Neural cell (in vitro differentiated cells): ENCODE measurements at regions not wholly inside any gene's neighbourhood (a gene's known extent, or its start where the extent isn't known, plus 50 kb on each side); places are given as distances from the start of the nearest gene placed in this dataset.

ENCODE experiments used
- EP300 ChIP-seq: fragments of 450-650 bp; conservative IDR thresholded peaks from 2 replicates; pipeline ENCODE4 v1.6.1; 2014; ENCODE audit warnings: antibody characterized with exemption, mild to moderate bottlenecking, moderate library complexity; ENCODE audit not compliant: poor library complexity, severe bottlenecking
- EZH2 ChIP-seq: fragments of 200-600, 300-800 bp; shearing (Covaris generic), sonication (generic); IDR thresholded peaks from 2 replicates; pipeline ENCODE4 v1.6.1; 2014; ENCODE audit warnings: antibody characterized with exemption, low read length, borderline replicate concordance, mild to moderate bottlenecking; ENCODE audit not compliant: insufficient read depth, poor library complexity, severe bottlenecking
- MXI1 ChIP-seq: fragments of 450-650 bp; conservative IDR thresholded peaks from 2 replicates; pipeline ENCODE4 v1.6.1; 2014; ENCODE audit warnings: antibody characterized with exemption, mild to moderate bottlenecking; ENCODE audit not compliant: poor library complexity, severe bottlenecking
- POLR2AphosphoS5 ChIP-seq: IDR thresholded peaks from 2 replicates; pipeline ENCODE4 v1.6.1; 2012
- RAD21 ChIP-seq: fragments of 450-650 bp; conservative IDR thresholded peaks from 2 replicates; pipeline ENCODE4 v1.6.1; 2014; ENCODE audit warnings: antibody characterized with exemption, mild to moderate bottlenecking, moderate library complexity
- SMC3 ChIP-seq: fragments of 450-650 bp; conservative IDR thresholded peaks from 2 replicates; pipeline ENCODE4 v1.6.1; 2014; ENCODE audit warnings: antibody characterized with exemption, mild to moderate bottlenecking, moderate library complexity; ENCODE audit not compliant: poor library complexity
- TAF1 ChIP-seq: IDR thresholded peaks from 2 replicates; pipeline ENCODE4 v1.6.1; 2012; ENCODE audit warnings: low read depth
- TF ChIP-seq, protein P1 (sequence below): fragments of 450-650 bp; IDR thresholded peaks from 2 replicates; pipeline ENCODE4 v1.5.1; 2014; ENCODE audit warnings: antibody characterized with exemption, mild to moderate bottlenecking, moderate library complexity; ENCODE audit not compliant: poor library complexity, severe bottlenecking
- TF ChIP-seq, protein P2 (sequence below): IDR thresholded peaks from 2 replicates; pipeline ENCODE4 v1.6.1; 2012; ENCODE audit warnings: borderline replicate concordance

DNA sequence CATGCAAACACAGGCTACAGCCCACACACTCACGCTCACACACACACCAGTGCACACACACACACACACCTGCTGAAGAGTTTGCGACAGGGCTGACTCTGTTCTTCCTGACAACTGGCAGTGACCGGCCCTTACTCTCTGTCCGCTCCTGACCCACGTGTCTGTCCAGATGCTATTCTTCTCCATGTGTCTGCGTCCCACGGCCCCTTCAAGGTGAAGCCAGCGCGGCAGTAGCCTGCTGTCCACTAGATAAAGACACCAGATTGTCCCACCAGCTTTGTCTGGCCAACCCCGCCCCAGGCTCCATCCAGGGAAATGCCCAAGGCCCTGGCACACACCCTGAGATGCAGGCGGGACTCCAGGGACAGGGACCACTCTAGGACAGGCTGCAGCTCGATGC lies 713.9 kb downstream of the BRD1 start:
- TF ChIP-seq, protein P1, sequence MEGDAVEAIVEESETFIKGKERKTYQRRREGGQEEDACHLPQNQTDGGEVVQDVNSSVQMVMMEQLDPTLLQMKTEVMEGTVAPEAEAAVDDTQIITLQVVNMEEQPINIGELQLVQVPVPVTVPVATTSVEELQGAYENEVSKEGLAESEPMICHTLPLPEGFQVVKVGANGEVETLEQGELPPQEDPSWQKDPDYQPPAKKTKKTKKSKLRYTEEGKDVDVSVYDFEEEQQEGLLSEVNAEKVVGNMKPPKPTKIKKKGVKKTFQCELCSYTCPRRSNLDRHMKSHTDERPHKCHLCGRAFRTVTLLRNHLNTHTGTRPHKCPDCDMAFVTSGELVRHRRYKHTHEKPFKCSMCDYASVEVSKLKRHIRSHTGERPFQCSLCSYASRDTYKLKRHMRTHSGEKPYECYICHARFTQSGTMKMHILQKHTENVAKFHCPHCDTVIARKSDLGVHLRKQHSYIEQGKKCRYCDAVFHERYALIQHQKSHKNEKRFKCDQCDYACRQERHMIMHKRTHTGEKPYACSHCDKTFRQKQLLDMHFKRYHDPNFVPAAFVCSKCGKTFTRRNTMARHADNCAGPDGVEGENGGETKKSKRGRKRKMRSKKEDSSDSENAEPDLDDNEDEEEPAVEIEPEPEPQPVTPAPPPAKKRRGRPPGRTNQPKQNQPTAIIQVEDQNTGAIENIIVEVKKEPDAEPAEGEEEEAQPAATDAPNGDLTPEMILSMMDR, result no peak
- no peak for TF ChIP-seq TAF1
- no peak for TF ChIP-seq EP300
- TF ChIP-seq EZH2, result no peak
- TF ChIP-seq, protein P2, sequence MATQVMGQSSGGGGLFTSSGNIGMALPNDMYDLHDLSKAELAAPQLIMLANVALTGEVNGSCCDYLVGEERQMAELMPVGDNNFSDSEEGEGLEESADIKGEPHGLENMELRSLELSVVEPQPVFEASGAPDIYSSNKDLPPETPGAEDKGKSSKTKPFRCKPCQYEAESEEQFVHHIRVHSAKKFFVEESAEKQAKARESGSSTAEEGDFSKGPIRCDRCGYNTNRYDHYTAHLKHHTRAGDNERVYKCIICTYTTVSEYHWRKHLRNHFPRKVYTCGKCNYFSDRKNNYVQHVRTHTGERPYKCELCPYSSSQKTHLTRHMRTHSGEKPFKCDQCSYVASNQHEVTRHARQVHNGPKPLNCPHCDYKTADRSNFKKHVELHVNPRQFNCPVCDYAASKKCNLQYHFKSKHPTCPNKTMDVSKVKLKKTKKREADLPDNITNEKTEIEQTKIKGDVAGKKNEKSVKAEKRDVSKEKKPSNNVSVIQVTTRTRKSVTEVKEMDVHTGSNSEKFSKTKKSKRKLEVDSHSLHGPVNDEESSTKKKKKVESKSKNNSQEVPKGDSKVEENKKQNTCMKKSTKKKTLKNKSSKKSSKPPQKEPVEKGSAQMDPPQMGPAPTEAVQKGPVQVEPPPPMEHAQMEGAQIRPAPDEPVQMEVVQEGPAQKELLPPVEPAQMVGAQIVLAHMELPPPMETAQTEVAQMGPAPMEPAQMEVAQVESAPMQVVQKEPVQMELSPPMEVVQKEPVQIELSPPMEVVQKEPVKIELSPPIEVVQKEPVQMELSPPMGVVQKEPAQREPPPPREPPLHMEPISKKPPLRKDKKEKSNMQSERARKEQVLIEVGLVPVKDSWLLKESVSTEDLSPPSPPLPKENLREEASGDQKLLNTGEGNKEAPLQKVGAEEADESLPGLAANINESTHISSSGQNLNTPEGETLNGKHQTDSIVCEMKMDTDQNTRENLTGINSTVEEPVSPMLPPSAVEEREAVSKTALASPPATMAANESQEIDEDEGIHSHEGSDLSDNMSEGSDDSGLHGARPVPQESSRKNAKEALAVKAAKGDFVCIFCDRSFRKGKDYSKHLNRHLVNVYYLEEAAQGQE, result no peak
- no peak for TF ChIP-seq POLR2AphosphoS5
- TF ChIP-seq RAD21, result no peak
- TF ChIP-seq MXI1, result no peak
- TF ChIP-seq SMC3, result no peak
